ENCODE measurements at regions not wholly inside any gene's neighbourhood (a gene's known extent, or its start where the extent isn't known, plus 50 kb on each side); places are given as distances from the start of the nearest gene placed in this dataset.

DNA sequence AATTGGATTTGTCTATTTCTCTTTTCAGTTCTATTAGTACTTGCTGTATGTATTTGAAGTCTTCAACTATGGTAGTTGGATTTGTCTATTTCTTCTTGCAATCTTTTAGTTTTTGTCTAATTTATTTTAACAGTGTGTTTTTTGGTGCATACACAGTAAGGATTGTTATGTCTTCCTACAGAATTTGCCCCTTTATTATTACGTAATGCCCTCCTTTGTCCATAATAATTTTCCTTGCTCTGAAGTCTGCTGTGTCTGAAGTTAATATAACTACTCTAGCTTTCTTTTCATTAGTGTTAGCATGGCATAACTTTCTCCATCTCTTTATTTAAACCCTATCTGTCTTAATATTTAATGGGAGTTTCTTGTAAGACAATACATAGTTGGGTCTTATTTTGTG is 105.1 kb upstream of the STT3B start:
- Histone ChIP-seq H3K9me3 (no peaks in the 10 kb centered on the region), H3K27ac (no peak overlapping the region), H3K27me3 (no peaks in the 10 kb centered on the region), H3K4me3 (no peak overlapping the region), H3K4me1 (no peaks in the 10 kb centered on the region), H3K36me3 (no peaks in the 10 kb centered on the region)
- 90 to 98% (median 95%) methylated on average over 1 of the region's 1 CpG for WGBS, 5 donors
- intact Hi-C loops (cut with DNase I; ENCODE audit: low total_unique reads) = no loop called here
- TF ChIP-seq, protein P1, sequence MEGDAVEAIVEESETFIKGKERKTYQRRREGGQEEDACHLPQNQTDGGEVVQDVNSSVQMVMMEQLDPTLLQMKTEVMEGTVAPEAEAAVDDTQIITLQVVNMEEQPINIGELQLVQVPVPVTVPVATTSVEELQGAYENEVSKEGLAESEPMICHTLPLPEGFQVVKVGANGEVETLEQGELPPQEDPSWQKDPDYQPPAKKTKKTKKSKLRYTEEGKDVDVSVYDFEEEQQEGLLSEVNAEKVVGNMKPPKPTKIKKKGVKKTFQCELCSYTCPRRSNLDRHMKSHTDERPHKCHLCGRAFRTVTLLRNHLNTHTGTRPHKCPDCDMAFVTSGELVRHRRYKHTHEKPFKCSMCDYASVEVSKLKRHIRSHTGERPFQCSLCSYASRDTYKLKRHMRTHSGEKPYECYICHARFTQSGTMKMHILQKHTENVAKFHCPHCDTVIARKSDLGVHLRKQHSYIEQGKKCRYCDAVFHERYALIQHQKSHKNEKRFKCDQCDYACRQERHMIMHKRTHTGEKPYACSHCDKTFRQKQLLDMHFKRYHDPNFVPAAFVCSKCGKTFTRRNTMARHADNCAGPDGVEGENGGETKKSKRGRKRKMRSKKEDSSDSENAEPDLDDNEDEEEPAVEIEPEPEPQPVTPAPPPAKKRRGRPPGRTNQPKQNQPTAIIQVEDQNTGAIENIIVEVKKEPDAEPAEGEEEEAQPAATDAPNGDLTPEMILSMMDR (IDR thresholded peaks at IDR 0.05) = no peak
- TF ChIP-seq POLR2AphosphoS5 (IDR thresholded peaks at IDR 0.05) = no peak
- no peak for TF ChIP-seq EP300 (IDR thresholded peaks at IDR 0.05)
- no peak for TF ChIP-seq POLR2A (IDR thresholded peaks at IDR 0.05)
- DNase-seq = no peak

- Histone ChIP-seq H3K36me3 (no peaks in the 10 kb centered on the region), H3K27ac (no peak overlapping the region), H3K4me3 (no peak overlapping the region), H3K27me3 (no peaks in the 10 kb centered on the region), H3K9me3 (peaks cover 0 to 3% (median under 1%) of the 10 kb centered on the region in 4 donors), H3K4me1 (no peaks in the 10 kb centered on the region)
- intact Hi-C loops (cut with DNase I; ENCODE audit: low total_unique reads) = no loop called here
- TF ChIP-seq, protein P1 (IDR thresholded peaks at IDR 0.05) = no peak
- TF ChIP-seq POLR2AphosphoS5 (IDR thresholded peaks at IDR 0.05) = no peak
- no peak for TF ChIP-seq EP300 (IDR thresholded peaks at IDR 0.05)
- TF ChIP-seq POLR2A (IDR thresholded peaks at IDR 0.05) = no peak
- no peak for DNase-seq
- WGBS, 5 donors = 40 to 87% (median 74%) methylated on average over 3 of the region's 3 CpGs
Observed at GRCh38 chr3:31431321-31431720, 101.4 kb upstream of the STT3B start.

GRCh38 chr3:31432897-31433678 is 99.6 kb upstream of the STT3B start:
- Histone ChIP-seq H3K4me1 (no peaks in the 10 kb centered on the region), H3K9me3 (peaks cover 0 to 17% (median 9%) of the 10 kb centered on the region in 4 donors), H3K27me3 (no peaks in the 10 kb centered on the region), H3K36me3 (no peaks in the 10 kb centered on the region), H3K27ac (no peak overlapping the region), H3K4me3 (no peak overlapping the region)
- no peak for DNase-seq
- intact Hi-C loops (cut with DNase I; ENCODE audit: low total_unique reads) = no loop called here
- TF ChIP-seq, protein P1 (IDR thresholded peaks at IDR 0.05) = no peak
- no peak for TF ChIP-seq POLR2AphosphoS5 (IDR thresholded peaks at IDR 0.05)
- no peak for TF ChIP-seq EP300 (IDR thresholded peaks at IDR 0.05)
- TF ChIP-seq POLR2A (IDR thresholded peaks at IDR 0.05) = no peak
- WGBS, 5 donors = 54 to 66% (median 61%) methylated on average over 7 of the region's 7 CpGs

- H3K4me3 ChIP-seq = no peak overlapping the region
- intact Hi-C loops (cut with DNase I; ENCODE audit: low total_unique reads) = no loop called here
- no peak for DNase-seq
- no peaks in the 10 kb centered on the region for H3K27me3 ChIP-seq
- H3K9me3 ChIP-seq = peaks cover 0 to 17% (median 9%) of the 10 kb centered on the region in 4 donors
- no peaks in the 10 kb centered on the region for H3K36me3 ChIP-seq
- H3K4me1 ChIP-seq = no peaks in the 10 kb centered on the region
- no peak overlapping the region for H3K27ac ChIP-seq
- TF ChIP-seq POLR2A (IDR thresholded peaks at IDR 0.05) = no peak
- no peak for TF ChIP-seq POLR2AphosphoS5 (IDR thresholded peaks at IDR 0.05)
- no peak for TF ChIP-seq EP300 (IDR thresholded peaks at IDR 0.05)
- TF ChIP-seq, protein P1 (IDR thresholded peaks at IDR 0.05) = no peak
Observed at GRCh38 chr3:31433679-31433992, 99.1 kb upstream of the STT3B start.

Measured in stomach (tissue), 8 donors.